ENCODE measurements at regions not wholly inside any gene's neighbourhood (a gene's known extent, or its start where the extent isn't known, plus 50 kb on each side); places are given as distances from the start of the nearest gene placed in this dataset.

DNA sequence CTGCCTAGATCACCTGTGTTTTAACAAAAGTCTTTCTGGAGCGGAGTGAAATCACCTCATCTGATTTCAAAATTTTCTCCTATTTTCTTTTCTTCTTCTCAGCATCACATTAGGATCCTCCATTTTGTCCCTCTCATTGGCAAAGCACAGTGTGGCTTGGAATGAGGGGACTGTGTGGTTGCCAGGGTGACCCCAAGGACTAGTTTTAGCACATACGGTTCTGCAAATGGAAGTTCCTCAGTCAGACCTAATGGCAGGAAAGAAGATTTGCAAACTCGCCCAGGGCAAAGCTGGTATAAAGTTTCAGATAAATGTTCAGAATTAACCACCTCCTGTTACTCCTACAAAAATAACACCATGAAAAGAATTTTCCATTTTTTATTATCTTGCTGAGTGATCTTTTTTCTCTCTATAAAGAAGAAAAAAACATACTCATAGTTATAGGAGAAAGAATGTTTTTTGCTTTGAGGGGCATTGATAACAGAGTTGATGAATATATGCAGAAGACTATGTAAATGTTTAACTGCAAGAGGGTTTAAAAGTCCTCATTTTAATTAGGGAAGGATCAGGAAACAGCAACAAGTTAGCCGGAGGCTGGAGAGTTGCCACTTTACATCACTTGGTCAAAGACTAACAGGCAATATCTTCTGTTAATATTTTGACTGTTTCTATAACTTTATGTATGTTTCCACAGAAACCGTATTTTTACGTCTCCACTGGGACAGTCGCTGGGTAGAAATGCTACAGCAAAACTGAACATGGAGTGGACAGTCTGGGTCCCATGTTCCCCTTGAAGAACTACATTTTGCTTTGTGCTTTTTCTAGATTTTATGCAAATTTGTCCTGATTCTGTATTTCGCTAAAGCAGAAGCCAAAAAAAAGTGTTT lies 257.8 kb downstream of the NR2F1-AS1 start:
- FAIRE-seq = no peak
- no peak for DNase-seq (ENCODE audit: extremely low spot score, insufficient read length, low read depth)

DNA sequence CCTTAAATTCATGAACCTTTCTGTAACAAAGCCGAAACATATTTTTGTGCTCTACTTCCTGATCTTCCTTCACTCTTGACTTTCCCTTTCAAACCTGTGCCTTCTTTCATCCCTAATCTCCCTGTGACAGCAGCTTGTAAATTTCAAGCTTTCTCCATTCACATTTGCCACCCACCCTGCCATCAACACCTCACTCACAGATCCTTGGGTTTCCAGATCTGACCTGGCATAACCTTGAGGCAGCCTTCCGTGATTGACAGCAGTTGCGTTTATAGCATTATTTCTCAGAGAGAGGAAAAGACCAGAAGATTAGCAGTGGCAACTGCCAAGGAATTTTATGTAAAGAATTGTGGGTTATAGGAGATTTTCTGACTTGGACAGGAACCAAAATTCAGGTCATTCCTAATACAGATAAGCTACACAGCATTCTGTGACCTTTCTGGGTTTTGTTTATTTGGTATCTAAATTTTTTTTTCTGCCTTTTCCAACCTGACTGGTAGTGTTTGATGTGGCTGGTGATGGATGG lies 260.0 kb downstream of the NR2F1-AS1 start:
- no peak for DNase-seq (ENCODE audit: extremely low spot score, insufficient read length, low read depth)
- FAIRE-seq = no peak

DNA sequence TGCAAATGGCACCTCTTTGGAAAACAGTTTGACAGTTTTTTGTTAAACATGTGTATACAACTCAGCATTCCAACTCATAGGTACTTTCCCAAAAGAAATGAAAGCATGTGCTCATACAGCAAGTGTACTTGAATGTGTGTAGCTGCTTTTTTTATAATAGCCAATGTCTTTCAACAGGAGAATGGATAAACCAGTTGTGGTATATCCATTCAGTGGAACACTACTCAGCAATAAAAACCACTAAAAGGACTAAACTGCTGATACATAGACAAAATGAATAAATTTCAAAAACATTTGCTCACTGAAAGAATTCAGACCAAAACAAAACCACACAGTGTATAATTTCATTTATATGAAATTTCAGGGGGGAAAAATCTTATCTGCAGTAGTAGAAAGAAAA lies 267.3 kb downstream of the NR2F1-AS1 start:
- DNase-seq (ENCODE audit: extremely low spot score, insufficient read length, low read depth) = no peak
- no peak for FAIRE-seq

DNA sequence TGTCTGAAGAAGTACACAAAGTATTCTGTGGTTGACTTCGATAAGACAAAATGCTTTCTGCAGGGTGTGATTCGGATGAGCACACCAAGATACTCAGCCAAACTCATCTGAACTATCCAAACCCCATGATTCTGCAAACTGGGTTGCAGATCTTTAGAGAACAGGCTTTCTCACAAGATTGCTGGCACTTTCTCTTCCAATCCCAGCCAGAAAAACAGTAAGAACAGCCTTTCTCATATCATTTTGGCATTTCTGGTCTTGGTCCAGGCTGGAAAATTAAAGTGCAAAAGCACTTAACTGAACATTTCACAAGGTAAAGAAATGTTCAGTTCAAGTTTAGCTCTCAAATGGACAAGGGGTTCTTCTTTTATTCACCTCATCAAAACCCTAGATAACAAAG lies 269.1 kb downstream of the NR2F1-AS1 start:
- FAIRE-seq = no peak
- DNase-seq (ENCODE audit: extremely low spot score, insufficient read length, low read depth) = no peak

DNA sequence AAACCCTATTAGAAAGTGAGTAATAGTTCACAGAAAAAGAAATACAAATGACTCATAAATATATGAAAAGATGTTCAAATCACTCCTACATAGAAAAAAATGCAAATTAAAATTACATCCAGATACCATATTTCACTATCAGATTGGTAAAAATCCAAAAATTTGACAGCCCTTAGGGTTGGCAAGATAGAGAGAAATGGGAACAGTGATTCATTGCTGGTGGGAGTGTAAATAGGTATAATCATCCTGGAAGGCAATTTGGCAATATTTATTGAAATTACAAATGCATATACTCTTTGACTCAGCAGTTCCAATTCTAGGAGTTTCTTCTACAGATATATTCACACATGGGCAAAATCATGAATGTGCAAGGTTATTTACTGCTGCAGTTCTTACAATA lies 273.5 kb downstream of the NR2F1-AS1 start:
- no peak for DNase-seq (ENCODE audit: extremely low spot score, insufficient read length, low read depth)
- no peak for FAIRE-seq

DNA sequence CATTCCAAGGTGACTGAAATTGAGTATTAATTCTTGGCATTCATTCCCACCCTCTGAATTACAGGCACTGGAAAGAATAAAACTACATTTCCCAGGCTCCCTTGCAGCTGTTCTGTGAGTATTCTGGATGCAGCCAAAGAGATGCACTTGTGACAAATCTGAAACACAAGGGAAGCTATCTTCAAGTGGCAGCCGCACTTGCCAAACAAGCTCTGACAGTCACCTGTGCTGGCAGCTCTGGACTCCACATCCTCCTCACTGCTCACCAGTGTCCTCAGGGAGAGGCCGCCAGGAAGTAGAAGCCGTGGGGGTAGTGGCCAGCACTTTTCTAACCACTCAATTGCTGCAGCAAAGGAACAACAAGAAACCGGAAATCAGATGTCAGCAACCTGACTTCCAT lies 275.0 kb downstream of the NR2F1-AS1 start:
- DNase-seq (ENCODE audit: extremely low spot score, insufficient read length, low read depth) (no peak), FAIRE-seq (no peak)

DNA sequence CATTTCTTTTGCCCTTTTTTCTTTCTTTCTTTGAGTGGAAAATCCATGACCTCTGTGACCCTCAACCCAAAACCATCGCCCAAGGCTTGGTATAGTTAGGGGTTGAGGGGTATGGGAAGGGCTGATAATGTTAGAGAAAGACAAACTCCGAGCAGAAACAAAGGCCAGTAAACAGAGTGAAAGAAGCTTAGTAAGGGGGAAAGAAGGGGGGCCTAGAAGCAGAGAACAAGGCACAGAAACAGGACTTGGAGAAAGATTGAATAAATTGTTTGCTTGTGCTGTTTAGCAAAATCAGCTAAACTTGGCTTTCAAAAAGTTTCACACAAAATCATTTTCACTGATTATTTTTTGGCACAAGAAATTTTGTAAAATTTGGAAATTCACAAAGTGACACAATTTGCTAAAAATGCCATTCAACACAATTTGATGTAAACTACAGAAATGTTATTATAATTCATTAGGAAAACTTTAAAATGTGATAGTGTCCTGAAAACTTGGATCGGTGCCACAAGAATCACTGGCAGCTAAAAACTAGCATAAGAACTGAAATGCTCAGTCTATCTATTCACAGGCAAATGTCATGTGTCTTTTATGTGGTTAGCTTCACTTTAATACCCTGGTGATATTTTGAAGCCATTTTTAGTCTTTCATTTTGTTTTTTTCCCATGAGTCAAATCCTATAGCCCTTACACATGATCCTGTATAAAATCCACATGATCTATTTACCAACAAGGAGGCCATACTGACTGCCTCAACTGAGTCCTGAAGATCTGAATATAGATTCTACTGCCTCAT lies 276.4 kb downstream of the NR2F1-AS1 start:
- no peak for FAIRE-seq
- DNase-seq (ENCODE audit: extremely low spot score, insufficient read length, low read depth) = no peak

DNA sequence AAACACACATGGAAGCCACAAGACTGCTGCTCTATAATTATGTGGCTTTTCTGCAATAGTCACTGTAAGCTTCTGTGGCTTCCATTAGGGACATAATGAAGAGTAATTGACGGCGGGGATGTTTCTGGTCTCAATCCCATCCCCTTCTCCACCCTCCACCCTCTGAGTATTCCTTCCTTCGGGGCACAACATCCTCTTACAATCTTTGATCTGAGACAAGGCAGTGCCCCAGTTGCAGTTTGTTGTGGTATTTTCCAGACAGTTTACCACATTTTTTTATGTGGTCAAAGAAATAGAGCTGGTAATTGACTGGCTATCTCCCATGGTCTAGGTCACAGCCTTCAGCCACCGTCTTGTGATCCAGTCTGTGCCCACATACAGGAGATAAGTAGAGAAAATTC lies 277.7 kb downstream of the NR2F1-AS1 start:
- no peak for FAIRE-seq

DNA sequence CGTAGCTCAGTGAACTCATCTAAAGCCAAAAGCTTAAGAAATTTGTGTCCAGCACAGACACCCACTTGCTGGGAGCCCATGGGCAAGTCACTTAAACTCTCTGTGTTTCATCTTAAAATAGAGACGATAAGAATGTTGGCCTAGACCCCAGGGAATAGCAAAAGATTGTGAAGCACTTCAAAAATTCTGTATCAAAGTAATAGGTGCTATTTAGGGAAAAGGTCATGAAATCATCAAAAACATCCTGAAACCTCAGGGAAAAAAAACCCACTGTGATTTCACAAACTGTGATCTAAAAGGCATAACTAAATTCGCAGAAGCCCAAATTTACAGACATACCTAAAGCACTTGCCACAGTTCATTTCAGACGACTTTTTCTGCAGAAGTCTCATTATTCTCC lies 278.3 kb downstream of the NR2F1-AS1 start:
- DNase-seq (ENCODE audit: extremely low spot score, insufficient read length, low read depth) (no peak), FAIRE-seq (no peak)

More for the DNA sequence above, 277.7 kb downstream of the NR2F1-AS1 start:
- no peak for DNase-seq (ENCODE audit: extremely low spot score, insufficient read length, low read depth)

DNA sequence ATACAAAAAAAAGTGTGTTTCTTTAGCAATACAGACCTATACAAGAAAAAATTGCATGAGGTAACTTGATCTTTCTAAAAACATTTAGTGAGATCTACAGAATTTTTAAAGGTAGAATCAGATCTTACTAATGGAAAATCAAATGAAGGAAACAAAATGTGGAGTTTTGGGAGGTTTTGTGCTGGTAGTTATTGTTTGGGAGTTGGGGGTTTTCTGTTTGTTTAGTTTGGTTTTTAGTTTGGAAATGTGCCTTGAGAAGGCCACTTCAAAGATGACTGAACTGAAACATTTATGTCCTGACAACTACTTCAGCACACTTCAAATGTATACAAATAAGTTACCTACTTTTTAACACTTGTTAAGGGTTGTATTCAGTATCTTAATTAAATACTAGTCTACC lies 280.1 kb downstream of the NR2F1-AS1 start:
- no peak for FAIRE-seq
- no peak for DNase-seq (ENCODE audit: extremely low spot score, insufficient read length, low read depth)

DNA sequence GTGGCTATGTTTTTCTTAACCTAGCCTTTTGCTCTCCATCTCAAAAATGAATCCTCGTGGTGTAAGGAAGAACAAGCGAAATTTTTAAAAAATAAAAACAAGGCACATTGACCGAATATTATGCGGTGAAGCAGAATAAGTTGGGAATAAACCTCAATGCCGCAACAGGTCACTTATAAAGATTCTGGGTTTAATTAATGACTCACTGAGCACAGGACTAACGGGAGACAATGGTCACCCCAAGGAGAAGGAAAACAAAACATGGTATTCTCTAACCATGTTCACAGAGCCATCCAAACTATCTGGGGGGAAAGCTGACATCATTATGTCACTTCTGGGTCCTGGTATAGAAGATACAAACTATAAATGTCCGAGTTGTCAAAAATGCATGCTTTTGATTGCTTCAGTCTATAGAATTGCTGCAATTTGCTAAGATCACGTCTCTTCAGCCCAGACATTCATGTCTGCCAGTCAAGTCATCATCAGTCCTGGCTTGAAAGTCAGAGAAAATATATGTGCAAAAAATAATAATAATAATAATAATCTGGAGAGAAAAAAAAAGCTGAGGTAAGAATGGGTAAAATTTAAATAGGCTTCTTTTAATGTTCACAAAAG lies 280.6 kb downstream of the NR2F1-AS1 start:
- DNase-seq (ENCODE audit: extremely low spot score, insufficient read length, low read depth) (no peak), FAIRE-seq (no peak)

DNA sequence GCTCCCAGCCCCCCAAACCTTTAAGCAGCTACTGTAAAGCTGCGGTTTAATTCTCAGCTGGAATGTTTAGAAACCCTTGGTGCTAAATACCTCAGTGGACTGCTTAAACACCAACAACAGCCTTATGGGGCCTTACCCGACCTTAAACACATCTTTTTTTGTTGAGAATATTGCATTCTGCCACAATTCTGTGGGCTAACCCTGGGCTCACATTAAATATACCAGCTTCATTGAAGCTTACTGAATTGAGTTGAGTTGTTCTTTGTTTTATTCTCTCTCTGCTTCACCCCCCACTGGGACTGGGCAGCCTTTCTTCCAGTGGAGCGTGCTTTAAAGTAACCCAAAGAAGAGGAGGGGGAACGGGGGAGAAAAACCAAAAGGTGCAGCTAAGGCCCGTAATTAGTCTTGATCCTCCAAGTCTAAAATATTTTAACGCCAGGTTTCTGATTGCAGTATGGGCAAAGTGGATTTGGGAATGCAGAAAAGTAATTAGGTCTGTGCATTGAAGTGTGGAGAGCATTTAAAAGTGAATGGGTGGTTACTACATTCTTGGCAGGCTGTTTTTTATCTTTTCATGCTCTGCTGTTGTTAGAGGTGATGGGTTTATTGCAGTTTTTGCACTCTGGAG lies 281.2 kb downstream of the NR2F1-AS1 start:
- DNase-seq (ENCODE audit: extremely low spot score, insufficient read length, low read depth) = no peak
- FAIRE-seq = no peak

DNA sequence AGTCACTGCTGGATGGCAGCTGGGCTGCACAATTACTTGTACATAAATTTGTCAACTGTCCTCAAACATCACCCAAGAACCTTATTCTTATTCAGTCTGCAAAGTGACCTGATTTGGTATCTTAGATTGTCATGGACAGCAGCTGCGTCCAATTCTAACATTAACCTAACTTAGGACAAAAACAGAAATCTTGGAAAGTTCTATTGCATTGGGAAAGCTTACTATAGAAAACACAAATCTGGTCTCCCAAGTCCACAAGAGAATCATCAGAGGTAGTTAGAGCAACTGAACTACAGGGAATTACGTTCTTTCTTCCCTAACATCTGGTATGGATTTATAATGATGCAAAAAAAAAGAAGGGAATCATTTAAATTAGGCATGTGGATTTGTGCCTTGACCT lies 283.9 kb downstream of the NR2F1-AS1 start:
- no peak for FAIRE-seq
- no peak for DNase-seq (ENCODE audit: extremely low spot score, insufficient read length, low read depth)

DNA sequence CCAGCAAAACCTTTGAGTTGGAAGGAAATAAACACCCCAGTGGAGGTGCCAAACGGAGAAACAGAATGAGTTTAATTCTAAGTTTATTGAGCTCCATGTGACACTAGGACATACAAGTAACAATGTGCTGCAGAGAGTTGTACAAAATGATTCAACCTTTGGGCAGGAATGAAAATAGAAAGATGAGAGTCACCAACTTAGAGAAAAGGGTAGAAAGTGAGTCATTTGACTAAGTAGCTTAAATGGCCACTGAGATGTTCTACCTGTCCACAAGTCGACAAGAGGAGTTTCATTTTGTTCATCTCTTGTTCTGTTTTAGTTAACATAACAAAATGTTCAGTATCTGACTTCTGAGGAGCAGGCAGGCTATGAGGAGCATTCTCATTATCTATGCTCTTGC lies 284.7 kb downstream of the NR2F1-AS1 start:
- DNase-seq (ENCODE audit: extremely low spot score, insufficient read length, low read depth) (no peak), FAIRE-seq (no peak)

DNA sequence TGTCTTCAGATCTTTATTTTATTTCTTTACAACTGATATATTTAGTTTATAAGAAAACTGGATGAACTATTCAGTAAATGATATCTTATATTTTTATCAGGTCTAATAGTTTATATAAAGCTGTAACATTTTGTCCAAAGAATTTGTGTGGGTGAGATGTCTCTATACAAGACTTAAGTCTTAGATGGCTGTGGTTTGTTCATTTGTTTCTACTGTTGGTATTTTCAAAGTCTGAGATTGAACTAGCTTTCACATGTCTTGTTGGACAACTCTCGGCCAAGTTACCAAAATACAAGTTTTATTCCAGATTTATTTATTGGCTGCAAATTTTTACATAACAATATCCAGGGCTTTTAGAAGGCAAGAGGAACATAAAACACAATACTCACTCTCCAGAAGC lies 286.0 kb downstream of the NR2F1-AS1 start:
- FAIRE-seq = no peak
- no peak for DNase-seq (ENCODE audit: extremely low spot score, insufficient read length, low read depth)

DNA sequence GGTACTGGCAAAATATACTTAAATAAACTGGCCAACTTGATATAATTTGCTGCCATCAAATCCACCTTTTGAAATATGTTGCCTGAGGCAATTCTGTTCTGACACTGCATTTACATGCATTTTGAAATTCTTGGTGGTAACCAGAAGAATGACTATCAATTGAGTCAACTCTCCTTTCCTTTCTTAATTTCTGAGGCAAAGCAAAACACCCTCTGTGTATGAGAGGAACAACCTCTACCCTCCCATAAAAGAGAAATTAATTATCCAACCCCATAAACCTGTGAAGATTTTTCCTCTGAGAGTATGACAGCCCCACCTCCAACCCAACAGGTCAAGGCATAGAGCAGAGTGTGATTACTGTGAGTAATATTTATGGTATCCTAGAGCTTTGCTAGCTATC lies 286.8 kb downstream of the NR2F1-AS1 start:
- FAIRE-seq (no peak), DNase-seq (ENCODE audit: extremely low spot score, insufficient read length, low read depth) (no peak)

DNA sequence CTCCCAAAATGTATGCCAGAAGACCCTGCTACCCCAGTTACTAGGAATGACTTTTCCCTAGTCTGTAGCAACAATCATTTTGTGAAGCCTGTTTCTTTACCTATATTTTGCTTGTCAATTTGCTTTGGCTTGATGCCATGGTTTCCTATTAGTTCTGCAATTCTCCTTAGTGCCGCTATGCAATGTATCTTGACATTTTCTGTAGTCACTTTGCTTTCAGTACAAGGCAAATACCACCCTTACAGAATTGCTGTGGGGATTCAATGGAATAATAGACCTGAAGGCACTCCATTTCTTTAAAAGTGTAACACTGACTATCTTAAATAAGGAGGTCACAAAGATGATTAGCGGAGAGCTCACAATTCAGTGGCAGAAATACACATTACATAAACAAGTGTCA lies 291.1 kb downstream of the NR2F1-AS1 start:
- no peak for FAIRE-seq

DNA sequence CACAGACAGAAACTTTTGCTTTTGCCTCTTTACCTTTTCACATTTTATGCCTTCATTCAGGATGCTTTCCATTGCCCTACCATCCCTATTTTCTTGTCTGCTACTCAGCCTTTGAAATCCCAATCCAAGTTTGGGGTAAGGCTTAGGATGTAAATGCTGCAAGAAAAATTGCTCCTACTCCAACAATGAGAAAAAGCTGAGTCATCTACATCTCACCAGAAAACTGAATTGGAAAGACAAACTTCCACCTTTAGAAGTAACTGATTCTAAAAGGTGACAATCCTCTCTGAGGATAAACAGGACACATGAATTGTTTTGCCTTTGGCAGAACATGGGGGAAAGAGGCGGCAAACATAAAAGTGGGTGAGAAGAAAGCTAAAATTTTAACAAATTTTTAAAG lies 295.6 kb downstream of the NR2F1-AS1 start:
- DNase-seq (ENCODE audit: extremely low spot score, insufficient read length, low read depth) = no peak
- no peak for FAIRE-seq

More for the DNA sequence above, 291.1 kb downstream of the NR2F1-AS1 start:
- no peak for DNase-seq (ENCODE audit: extremely low spot score, insufficient read length, low read depth)

DNA sequence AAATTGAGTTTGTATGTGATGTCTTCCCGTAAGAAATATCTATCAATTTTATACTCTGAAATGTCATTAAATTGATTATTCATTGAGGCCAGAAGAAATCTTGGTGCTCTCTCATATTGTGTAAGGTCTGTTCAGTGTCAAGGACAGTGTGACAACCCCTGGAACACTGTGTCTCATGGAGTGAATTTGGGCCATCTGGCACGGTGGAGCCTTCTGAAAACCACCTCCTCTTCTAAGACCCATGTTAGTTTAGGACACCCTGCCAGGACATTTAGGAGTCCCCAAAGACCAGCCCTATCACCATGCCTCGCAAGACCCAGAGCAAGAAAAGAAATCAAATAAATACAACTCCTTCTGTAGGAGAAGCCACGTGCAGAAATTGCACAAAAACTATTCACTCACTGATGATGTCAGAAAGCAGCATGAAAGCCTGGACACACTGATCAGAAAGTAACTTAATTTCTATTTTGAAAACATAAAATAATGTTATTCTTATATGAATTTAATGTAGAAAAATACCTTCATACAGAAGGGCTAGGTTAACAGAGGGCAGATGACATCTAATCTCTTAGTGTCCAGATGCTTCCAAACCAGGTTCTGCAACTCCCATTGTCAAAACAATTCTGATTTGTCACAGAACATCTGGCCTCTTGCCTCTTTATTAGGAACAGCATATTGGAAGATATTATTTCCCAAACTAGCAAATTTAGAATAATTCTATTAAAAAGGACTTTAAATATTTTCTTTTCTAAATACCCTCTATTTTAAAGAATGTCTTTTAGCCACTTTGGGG lies 298.8 kb downstream of the NR2F1-AS1 start:
- no peak for FAIRE-seq
- no peak for DNase-seq (ENCODE audit: extremely low spot score, insufficient read length, low read depth)
